ENCODE measurements at regions not wholly inside any gene's neighbourhood (a gene's known extent, or its start where the extent isn't known, plus 50 kb on each side); places are given as distances from the start of the nearest gene placed in this dataset.

GRCh38 chr21:43267391-43268085 lies 98.7 kb downstream of the CRYAA start:
- H3K79me2 ChIP-seq (replicated peaks; ENCODE audit: insufficient read depth): no peaks in the 10 kb centered on the region
- Mint-ChIP-seq H3K27me3 (ENCODE audit: insufficient read depth, low read depth, poor library complexity) (peaks cover 5% of the 10 kb centered on the region), H3K27ac (no peak overlapping the region), H3K36me3 (ENCODE audit: low read depth) (no peaks in the 10 kb centered on the region), H3K4me1 (no peaks in the 10 kb centered on the region), H3K9me3 (peaks cover 4% of the 10 kb centered on the region; the same call in 2 of the 3 replicates), H3K4me3 (no peak overlapping the region)
- no peaks in the 10 kb centered on the region for H3K9me2 ChIP-seq (ENCODE audit: insufficient read depth)
- H3K27me3 ChIP-seq (ENCODE audit: insufficient read depth): no peaks in the 10 kb centered on the region
- H3K4me2 ChIP-seq: no peak overlapping the region
- no peaks in the 10 kb centered on the region for H4K20me1 ChIP-seq (replicated peaks; ENCODE audit: insufficient read depth)
- ATAC-seq (no peak), DNase-seq (ENCODE audit: low spot score) (no peak)
- no peak overlapping the region for H3K4me3 ChIP-seq
- H3K4me1 ChIP-seq (ENCODE audit: insufficient read depth): no peaks in the 10 kb centered on the region
- TF ChIP-seq REST (IDR thresholded peaks at IDR 0.05; ENCODE audit: unreplicated experiment): no peak
- TF ChIP-seq ZNF331 (CRISPR knock-in tag; IDR thresholded peaks at IDR 0.05; ENCODE audit: low read depth): no peak
- no peak for TF ChIP-seq ZNF462 (CRISPR knock-in tag; IDR thresholded peaks at IDR 0.05)
- no peak for TF ChIP-seq JUNB (IDR thresholded peaks at IDR 0.05; ENCODE audit: unreplicated experiment)
- TF ChIP-seq ETS1 (IDR thresholded peaks at IDR 0.05): no peak
- TF ChIP-seq CTCF (conservative IDR thresholded peaks at IDR 0.05; ENCODE audit: low read depth in 2 of 2): no peak
- TF ChIP-seq NANOG (IDR thresholded peaks at IDR 0.05; ENCODE audit: borderline replicate concordance): no peak
- TF ChIP-seq STAT1 (IDR thresholded peaks at IDR 0.05; ENCODE audit: unreplicated experiment): no peak
- TF ChIP-seq ZNF114 (CRISPR knock-in tag; IDR thresholded peaks at IDR 0.05): no peak
- no peak for TF ChIP-seq EZH2 (IDR thresholded peaks at IDR 0.05; ENCODE audit: low read depth, unreplicated experiment)
- no peak for TF ChIP-seq EZH2phosphoT487 (IDR thresholded peaks at IDR 0.05; ENCODE audit: unreplicated experiment)
- TF ChIP-seq CREB1 (CRISPR knock-in tag; IDR thresholded peaks at IDR 0.05; ENCODE audit: low read depth): no peak
- no peaks in the 10 kb centered on the region for H3F3A ChIP-seq (replicated peaks; ENCODE audit: low read depth)
- H3K27ac ChIP-seq (ENCODE audit: low read depth): no peak overlapping the region
- H2AFZ ChIP-seq: no peak overlapping the region
- no peaks in the 10 kb centered on the region for H3K36me3 ChIP-seq (ENCODE audit: insufficient read depth)

Data from GM23338 (cell line).